OCI-LY3 (cell line): ENCODE measurements at regions not wholly inside any gene's neighbourhood (a gene's known extent, or its start where the extent isn't known, plus 50 kb on each side); places are given as distances from the start of the nearest gene placed in this dataset.

Experiments
- CTCF ChIP-seq: fragments of 200-600, 300-600 bp; sonication (generic); IDR thresholded peaks from 2 replicates; pipeline ENCODE4 v1.5.1; 2014; ENCODE audit warnings: antibody characterized with exemption, low read length, low read depth
- EZH2phosphoT487 ChIP-seq: fragments of 200-600 bp; shearing (Covaris generic); IDR thresholded peaks from 2 replicates; pipeline ENCODE4 v1.6.1; 2018; ENCODE audit warnings: antibody characterized with exemption, mixed run types, low read depth

GRCh38 chr1:218983848-218984247, 189.8 kb upstream of the LYPLAL1 start:
- TF ChIP-seq CTCF (peak; percentile 29), EZH2phosphoT487 (no peak)
